Islet of Langerhans (tissue), 1 donor: ENCODE measurements at regions not wholly inside any gene's neighbourhood (a gene's known extent, or its start where the extent isn't known, plus 50 kb on each side); places are given as distances from the start of the nearest gene placed in this dataset.

Experiments
- FAIRE-seq: peaks from one replicate; lab custom pipeline; 2011; peaks lifted over from hg19 to GRCh38; lab: Jason Lieb, UNC

DNA sequence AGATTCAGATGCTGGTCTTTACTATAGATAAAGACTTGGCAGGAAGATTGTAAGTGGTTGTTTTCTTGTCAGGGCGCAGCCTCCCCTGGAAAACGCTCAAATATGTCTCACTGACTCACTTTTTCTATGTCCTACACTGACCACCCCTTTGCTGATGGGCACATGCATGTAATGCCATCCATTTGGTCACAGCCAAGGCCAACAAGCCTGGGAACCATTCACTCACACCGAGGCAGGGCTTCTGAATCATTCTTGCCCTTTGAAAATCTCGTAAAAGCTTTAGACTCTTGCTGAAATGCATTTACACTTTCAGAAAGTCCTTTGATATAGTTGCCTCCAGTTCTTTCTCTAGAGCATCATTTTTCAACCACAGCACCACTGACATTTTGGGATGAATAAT is 249.4 kb downstream of the ACTL7B start:
- FAIRE-seq: no peak

DNA sequence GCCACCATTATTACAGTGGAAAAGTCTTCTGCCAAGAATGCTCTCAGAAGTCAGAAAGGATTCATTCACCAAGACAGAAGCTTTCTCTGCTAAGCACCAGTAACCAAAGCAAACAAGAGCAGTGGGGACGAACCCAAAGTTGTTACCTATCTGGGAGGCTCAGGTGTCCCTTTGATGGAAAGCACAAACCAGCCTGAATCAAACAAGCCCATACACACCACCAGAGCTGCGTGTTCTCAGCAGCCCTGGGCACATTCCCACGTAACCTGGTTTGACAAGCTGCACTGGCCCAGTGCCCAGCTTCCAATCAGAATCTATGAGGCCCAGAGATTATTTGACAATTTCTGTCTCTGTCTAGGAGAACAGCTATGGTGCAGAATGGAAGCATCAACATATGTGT is 252.6 kb downstream of the ACTL7B start:
- no peak for FAIRE-seq

DNA sequence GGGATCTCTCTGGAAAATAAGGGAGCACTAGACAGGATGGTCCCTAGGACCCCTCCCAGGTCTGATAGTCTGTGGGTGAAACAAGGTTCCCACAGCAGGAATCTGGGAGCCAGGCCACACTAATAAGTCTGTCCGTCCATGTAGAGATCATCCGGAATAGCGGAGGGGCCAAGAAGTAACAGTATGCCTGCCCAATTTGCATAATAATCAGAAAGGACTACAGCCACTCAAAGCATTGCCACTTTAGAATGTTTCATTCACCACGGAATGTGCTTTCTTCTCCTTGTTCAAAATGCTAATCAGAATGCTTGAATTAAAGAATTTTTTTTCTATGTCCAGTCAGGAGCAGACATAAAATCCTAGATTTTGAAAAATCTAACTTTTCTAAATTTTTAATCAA is 254.9 kb downstream of the ACTL7B start:
- FAIRE-seq: no peak

DNA sequence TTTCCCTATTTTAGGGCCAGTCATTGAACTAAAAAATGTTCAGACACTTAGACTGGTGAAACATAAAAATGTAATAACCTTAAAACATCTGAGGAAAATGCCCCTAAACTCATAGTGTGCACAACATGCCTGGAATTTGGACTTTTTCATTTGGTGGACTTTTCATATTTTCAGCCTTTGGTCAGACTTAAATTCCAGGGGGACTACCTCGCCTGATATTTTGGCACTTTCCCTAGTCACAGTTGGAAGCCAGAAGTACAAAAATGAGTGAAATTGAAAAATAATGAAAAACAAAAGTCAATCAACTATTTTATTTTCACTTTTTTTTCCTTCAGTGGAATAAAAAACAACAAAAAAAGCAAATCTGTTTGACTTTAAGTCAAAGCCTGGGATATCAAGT is 256.2 kb downstream of the ACTL7B start:
- no peak for FAIRE-seq

DNA sequence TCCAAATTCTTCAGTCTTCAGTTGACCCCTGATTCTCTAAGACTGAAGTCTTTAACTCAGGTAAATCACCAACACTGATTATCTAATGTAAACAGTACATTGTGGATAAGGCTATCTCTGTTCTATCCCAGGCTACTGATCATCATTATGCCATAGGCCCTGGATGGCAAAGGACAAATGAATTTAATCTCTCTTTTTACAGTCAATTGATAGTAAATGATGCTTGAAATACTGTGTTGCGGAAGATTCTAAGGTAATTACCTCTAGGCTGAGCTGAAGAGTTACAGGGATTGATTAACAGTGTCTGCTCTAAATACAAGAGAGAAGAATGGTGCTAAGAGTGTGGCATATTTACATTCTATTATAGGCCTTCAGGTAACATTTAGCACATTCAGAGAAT is 264.7 kb downstream of the ACTL7B start:
- no peak for FAIRE-seq

DNA sequence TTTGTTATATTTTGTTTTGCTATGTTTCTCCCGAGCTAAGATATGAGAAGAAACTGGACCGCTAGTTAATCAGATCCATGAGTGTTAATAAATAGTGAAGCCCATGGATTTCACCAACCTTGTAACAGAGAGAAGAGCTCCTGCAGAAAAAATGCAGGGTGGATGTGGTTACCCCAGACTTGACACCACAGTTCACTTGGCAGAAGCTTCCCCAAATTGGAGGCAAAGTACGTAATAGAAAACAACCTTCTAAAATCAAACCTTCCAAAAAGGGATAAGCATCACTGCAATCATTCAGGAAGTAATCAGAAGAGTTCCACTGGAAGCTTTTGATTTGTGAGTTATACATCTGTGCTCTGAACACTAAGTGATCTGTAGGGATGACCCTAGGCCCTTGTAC is 267.5 kb downstream of the ACTL7B start:
- FAIRE-seq: no peak

DNA sequence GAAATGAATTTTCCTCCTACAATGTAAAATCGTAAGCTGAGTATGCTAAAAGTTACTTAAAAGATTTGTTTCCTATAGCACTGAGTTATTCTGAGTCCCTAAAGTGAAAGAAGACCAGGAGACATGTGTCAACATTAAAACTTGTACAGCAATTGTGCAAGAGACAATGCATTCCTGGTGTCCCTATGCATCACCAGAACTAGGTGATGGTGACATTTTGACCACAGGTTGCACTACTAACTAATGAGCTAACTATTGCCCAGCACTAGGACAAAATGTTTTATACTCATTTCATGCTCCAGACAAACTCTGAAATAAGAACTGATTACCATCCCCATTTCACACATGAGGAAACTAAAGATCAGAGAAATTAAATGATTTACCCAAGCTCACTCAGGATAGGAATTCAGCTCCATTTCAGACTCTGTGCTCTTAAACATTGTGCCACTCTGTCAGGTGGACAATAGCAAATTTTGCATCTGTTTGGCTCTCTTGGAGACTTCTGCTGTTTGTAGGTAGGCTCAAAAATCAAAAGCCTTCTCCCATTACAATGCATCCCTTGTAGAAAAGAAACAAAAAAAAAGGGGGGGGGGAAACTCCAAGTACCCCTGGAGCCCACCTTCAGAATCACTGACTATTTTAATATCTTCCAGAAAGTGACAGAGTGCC is 269.2 kb downstream of the ACTL7B start:
- FAIRE-seq: no peak

DNA sequence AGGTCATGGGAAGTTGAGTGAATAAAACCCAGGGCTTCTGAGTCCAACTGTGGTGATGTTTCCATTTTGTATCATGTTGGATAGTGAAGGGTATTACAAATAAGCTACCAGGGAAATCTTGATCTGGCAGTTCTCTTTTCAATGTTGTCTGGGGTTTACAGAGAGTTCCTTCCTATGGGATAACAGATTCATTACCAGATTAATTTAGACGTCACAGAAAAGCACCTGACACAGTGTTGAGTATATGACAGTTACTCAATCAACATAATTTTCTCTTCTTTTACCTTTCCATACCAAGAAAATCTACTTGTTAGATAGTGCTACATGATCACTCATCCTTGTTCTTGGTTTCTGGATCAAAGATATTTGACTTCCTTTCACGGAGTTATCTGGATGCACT is 270.9 kb downstream of the ACTL7B start:
- FAIRE-seq: no peak

DNA sequence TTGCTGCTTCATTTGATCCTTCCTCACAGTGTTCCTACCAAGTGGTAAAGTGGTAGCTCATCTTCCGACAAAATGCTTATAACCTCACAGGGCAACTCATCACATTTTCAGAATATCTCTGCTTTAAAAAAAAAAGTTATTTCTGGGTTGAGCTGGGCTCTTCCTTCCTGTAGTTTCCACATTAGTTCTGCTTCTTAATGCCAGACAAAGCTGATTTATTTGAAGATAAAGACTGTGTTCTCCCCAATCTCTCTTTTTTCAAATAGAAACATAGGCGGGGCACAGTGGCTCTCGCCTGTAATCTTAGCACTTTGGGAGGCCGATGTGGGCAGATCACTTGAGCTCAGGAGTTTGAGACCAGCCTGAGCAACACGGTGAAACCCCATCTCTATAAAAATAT is 273.1 kb downstream of the ACTL7B start:
- FAIRE-seq: no peak

DNA sequence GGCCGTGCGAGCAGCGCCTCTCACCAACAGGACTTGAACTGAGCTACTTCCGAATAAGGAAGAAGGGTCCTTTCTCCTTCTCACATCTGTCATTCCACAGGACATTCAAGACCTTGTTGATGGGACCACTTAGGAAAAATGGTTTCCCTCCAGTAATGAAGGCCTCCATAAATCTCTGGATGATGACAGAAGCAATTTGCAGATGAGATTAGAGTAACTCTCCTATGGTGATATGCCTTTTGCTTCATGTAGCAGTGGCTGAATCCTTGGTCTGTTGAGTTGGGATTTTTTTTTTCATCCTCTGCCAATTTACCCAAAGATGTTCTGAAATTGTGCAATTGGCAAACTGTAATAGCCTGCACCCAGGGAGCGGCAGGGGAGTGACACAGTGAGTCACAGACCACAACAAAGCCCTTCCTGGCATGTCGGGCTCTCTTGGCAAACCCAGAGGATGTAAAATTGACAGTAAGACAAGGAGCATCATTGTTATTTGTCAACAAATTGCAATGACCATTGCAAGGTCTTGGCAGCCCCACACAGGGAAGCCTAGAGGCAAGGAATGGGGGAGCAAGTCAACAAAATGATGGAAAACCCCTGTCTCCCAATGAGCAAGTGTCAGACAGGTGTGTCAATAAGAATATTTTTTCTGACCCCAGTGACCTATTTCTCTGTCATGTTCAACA is 275.9 kb downstream of the ACTL7B start:
- FAIRE-seq: no peak

DNA sequence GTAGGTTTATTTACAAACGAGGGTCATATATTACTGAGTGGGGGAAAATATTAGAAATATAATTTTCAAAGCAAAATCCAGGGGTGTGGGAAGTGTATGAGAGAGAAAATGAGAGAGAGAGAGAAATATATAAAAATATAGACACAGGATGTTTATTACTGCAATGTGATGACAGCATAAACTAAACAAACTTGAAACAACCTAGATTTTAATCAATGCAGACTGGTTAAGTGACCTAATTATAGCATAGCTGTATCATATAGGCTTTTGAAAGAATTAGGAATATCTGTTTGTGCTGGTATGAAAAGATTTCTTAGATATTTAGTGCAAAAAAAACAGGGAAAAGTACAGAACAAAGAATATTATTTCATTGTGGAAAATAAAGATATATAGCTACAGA is 280.5 kb downstream of the ACTL7B start:
- FAIRE-seq: no peak

DNA sequence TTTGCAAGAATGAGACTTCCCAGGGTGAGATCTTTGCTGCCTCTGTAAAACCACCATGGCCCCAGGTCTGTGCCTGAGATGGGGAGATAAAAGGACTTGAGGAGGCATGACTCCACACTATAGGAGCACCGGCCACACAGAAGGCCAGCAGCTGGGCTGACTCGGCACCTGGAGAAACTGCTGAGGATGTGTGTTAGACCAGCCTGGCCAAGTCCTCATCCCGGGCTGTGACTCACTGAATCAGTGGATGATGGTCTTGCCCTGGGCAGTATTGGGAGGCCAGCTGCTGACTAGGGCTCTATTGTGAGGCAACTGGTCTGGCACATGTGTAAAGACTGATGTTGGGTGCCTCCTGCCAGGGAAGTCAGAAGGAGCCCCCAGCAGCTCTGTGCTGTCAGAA is 286.2 kb downstream of the ACTL7B start:
- no peak for FAIRE-seq

DNA sequence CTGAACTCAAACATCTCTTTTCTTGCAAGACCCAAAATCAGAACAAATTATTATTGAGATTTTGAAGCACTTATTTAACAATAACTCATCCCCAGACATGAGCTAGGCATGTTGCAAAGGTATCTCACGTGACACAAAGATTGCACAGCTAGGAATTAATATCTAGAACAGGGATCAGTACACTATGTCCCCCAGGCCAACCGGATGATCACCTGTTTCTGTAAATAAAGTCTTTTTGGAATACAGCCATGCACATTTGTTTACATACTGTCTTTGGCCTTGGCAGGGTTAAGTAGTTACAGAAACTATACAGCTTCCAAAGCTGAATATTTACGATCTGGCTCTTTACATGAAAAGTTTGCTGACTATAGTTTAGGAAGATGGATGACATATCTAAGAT is 287.7 kb downstream of the ACTL7B start:
- no peak for FAIRE-seq

DNA sequence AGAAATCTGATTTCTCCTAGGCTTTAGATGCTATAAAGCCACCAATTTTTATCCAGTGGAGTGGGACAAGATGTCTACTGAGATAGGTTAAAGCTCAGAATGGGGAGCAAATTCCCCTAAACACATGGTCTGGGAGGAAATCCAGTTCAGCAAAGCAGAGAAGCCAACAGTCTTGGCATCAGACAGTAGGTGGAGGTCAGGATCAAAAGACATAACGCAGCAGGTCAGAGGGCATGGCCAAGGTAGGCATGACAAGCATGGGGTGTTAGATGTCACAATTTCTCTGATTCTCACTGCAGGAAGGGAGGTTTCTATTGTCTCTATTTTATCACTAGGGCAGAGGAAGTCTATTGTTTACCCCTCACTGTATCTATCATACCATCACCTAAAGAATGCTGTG is 288.2 kb downstream of the ACTL7B start:
- no peak for FAIRE-seq

DNA sequence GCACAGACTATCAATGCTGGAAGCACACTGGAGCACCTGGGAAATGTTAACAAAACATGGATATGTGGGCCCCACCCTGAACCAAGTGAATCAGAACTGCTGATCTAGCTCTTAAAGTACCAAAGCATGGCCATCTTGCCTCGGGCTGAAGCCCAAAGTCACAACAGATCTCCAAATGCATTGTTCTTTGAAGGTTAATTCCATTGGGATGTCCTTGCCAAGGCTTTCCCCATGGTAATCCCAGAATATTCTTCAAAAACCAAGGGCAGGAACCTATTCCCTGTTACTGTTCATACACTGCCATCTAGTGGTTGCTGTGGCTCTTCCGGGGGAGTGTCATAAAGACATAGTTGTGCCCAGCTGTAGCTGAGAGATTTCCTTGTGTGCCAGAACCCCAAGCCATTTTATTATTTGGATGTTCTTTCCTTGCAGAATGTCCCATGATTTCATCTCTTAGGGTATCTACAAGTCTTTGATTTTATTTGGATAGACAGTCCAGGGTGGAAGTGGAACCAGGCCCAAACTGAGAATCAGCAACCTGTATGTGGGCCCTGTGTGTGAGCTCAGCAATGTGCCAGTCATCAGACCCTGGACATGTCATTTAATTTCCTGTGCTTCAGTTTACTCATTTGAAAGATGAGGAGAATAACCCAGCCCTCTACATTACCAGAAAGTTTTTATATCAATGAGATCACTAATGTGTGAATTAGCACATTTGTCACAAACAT is 290.0 kb downstream of the ACTL7B start:
- peak; percentile 92 for FAIRE-seq

DNA sequence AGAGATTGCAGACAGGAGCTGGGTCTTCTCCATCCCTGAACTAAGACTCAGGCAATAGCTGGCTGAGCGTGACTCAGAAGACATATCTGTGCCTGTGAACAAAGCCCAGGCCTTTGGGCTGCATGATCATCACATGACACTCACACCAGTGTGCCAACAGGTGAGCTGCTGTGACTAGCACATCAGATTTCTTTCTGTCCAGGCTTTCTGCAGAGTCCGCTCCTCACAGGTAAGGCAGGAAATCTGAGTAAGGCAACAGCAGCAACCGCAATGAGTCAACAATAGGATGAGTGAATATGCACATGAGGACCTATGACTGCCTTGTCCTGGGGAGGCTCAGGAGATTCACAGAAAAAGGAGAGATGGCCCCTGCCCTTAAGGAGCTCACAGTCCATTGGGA is 293.6 kb downstream of the ACTL7B start:
- FAIRE-seq: no peak

DNA sequence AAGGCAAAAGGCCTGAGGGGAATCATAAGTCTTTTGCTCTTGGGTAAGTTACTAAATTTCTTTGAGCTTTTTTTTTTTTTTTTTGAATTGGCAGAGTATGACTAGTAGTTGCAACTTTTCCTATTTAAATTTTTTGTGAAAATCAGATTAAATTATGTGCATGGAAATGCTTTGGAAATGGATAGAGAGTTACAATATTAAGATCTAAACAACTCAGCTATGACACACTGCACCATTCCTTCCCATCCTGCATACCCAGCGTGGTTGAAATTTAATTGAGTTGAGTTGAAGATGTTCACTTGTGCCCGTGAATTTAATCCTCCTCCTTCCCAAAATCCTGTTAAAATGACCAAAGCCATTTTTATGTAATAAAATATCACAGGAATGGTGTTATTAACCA is 296.4 kb downstream of the ACTL7B start:
- no peak for FAIRE-seq

DNA sequence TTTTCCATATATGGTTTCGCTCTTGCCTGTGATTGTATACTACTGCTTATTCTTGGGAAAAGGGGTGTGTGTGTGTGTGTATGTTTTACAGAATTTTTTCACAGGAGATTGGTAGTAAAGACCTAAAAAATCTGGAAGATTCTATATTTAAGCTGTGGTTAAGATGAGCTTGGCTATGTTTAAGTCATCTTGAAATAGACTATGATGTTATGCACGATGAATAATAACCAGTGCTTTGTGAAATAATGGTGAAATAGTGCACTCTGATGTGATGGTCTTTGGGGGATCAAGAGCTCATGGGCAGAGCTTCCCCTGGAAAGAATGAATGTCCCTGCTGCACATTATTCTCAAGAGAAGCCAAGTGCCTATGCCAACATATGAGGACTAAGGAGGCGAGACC is 301.0 kb downstream of the ACTL7B start:
- no peak for FAIRE-seq

DNA sequence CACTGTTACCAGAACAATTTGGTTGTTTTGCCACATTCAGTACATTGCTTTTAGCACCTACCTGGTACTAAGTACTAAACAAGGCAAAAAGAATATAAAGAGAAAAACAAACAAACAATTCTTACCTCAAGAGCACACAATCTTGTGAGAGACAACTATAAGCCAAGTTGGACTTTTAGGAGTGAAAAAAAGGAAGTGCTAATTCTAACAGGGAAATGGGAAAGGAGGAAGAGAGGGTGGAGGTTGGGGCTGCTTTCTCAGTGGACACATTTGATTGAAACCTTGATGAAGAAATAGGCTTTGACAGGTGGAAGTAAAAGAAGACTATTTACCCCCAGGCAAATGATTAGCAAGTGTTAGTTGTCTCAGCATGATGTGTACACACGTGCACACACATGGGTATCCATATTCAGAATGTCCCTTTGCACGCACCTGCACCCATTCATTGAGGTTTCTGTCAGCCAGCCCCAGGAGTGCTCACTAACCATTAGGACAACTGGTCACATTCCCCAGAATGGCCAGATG is 302.6 kb downstream of the ACTL7B start:
- no peak for FAIRE-seq

DNA sequence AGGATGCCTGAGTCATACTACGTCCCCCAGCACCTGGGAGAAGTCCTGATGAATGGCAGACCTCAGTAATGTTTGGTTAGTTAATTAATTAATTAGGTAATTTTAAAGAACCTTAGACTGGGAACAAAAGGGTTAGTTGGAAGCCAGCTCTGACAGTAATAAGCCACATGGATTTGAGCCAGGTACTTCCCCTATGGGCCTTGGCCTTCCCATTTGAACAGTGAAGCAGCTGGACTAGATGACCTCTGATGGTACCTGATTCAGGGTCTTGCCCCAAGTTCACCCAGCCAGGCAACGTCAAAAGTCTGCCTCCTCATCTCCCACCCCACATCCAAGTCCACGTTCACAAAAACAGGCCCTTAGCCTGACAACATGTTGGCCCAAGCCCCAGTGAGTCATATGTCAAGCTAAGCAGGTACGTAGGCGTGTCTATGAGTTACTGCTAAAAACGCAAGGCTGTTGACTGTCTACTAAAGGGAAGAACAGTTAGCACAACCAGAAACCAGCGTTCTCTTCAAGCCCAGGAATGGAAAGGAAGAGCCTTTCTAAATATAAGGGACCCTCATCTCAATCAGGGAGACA is 303.2 kb downstream of the ACTL7B start:
- no peak for FAIRE-seq

DNA sequence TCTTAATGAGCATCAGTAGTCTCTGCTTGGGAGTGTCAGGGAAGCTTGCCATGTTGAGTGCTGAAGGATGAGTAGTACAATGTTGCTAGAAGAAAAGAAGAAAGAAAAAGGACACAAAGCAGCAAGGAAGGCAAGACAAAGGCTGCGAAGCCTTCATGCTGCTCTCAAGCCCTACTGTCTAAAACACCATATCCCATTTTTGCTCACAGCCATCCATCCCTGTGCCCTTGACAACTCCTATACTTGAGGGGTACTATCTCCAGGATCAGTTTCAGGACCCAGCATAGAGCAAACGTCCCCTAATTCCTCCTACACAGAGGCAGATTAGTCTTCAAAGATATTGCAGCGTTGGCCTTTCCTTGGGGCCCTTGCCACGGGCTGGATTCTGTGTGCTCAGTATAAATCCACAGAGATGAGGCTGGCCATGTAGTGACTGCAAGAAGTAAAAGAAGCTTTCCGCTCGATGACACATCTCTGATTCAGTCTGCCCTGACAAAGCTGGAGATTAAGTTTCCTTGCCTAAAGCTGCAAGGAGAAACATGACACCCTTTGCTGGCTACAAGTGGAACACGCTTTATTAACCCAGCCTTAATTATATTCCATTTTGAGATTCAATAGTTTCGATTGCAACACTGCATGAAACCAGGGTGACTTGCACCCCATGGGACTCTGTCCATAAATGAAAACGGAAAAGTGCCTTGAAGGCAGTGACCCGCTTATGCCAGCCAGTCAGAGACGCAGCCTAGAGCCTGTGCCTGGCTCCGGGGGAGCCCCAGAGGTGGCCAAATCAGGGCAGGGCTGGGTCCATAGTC is 304.6 kb downstream of the ACTL7B start:
- no peak for FAIRE-seq

DNA sequence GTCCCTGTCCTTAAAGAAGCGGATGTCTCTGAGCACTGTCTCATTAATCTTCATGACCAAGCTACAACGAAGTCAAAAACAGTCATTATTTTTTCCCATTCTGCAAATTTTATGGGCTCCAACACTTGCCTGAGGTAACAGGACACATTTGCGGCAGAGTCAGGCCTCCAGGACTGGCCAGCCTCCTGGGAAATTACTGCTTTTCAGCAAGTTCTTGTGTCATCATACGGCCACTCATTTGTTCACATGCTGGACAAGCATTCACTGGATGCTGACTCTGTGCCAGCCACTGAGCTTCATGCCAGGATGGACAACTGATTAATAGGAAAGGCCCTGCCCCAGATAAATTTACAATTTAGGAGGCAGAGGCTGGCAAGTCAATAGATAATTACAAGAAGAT is 305.7 kb downstream of the ACTL7B start:
- no peak for FAIRE-seq
